Common myeloid progenitor, CD34-positive (primary cell): ENCODE measurements at regions not wholly inside any gene's neighbourhood (a gene's known extent, or its start where the extent isn't known, plus 50 kb on each side); places are given as distances from the start of the nearest gene placed in this dataset.

Experiments
- CTCF ChIA-PET: fragments of 350-600 bp; sonication (Branson Sonifier 250); formaldehyde crosslinking; loops from one replicate; lab custom pipeline; 2021; ENCODE audit warnings: antibody characterized with exemption; lab: Charles Lee
- POLR2A ChIA-PET: fragments of 350-600 bp; sonication (Branson Sonifier 250); formaldehyde crosslinking; loops from one replicate; lab custom pipeline; 2021; ENCODE audit warnings: antibody characterized with exemption; lab: Charles Lee
- DNase-seq, 3 donors: peaks; one replicate each; pipeline versions ENCODE4 v3.0.0 to v3.0.0-alpha.2; 2013
- H3K27ac ChIP-seq, 2 experiments: 1 replicate in 1 of 2; 2 replicates in 1 of 2; pipeline ENCODE4 v1.7.0; 2013; ENCODE audit warnings: inconsistent platforms in 2 of 2, low read length in 2 of 2, mild to moderate bottlenecking in 2 of 2, low read depth in 1 of 2, moderate library complexity in 1 of 2; ENCODE audit not compliant: severe bottlenecking in 2 of 2, insufficient read depth in 1 of 2, poor library complexity in 1 of 2
- H3K27me3 ChIP-seq, 5 experiments: replicated peaks in 2 of 5; 1 replicate in 3 of 5; 2 replicates in 2 of 5; pipeline versions ENCODE4 v1.6.1 to v1.7.0; 2013; ENCODE audit warnings: low read length in 4 of 5, mild to moderate bottlenecking in 2 of 5, moderate library complexity in 2 of 5, inconsistent platforms in 1 of 5; ENCODE audit not compliant: insufficient read depth in 5 of 5, control insufficient read depth in 4 of 5
- H3K36me3 ChIP-seq, 4 experiments: 1 replicate in 2 of 4; 2 replicates in 2 of 4; pipeline versions ENCODE4 v1.6.1 to v1.7.0; 2013; ENCODE audit warnings: low read length in 3 of 4, control low read depth in 1 of 4, mild to moderate bottlenecking in 1 of 4; ENCODE audit not compliant: control insufficient read depth in 4 of 4, insufficient read depth in 4 of 4
- H3K4me1 ChIP-seq, 4 experiments: 1 replicate in 3 of 4; 2 replicates in 1 of 4; pipeline versions ENCODE4 v1.6.1 to v1.7.1; 2013; ENCODE audit warnings: low read length in 3 of 4, mild to moderate bottlenecking in 3 of 4, control low read depth in 1 of 4, inconsistent platforms in 1 of 4, moderate library complexity in 1 of 4; ENCODE audit not compliant: control insufficient read depth in 4 of 4, insufficient read depth in 4 of 4; ENCODE audit errors: control extremely low read depth in 1 of 4
- H3K4me3 ChIP-seq, 7 experiments: 1 replicate in 4 of 7; 2 replicates in 3 of 7; pipeline versions ENCODE4 v1.5.1 to v1.7.0; 2013; ENCODE audit warnings: mild to moderate bottlenecking in 7 of 7, low read length in 6 of 7, moderate library complexity in 6 of 7, inconsistent platforms in 2 of 7, low read depth in 2 of 7, control low read depth in 1 of 7; ENCODE audit not compliant: insufficient read depth in 4 of 7, control insufficient read depth in 1 of 7; ENCODE audit errors: extremely low read depth in 1 of 7
- H3K9me3 ChIP-seq, 5 experiments: 1 replicate in 4 of 5; 2 replicates in 1 of 5; pipeline versions ENCODE4 v1.6.1 to v1.7.1; 2013; ENCODE audit warnings: low read length in 4 of 5, mild to moderate bottlenecking in 2 of 5, inconsistent platforms in 1 of 5, low read depth in 1 of 5, moderate library complexity in 1 of 5; ENCODE audit not compliant: control insufficient read depth in 4 of 5, insufficient read depth in 2 of 5; ENCODE audit errors: control extremely low read depth in 1 of 5
- WGBS: methylation state at CpG from one replicate; pipeline ENCODE4 v1.1.5; 2013; ENCODE audit not compliant: insufficient coverage; 5-methylcytosine and 5-hydroxymethylcytosine counted together

DNA sequence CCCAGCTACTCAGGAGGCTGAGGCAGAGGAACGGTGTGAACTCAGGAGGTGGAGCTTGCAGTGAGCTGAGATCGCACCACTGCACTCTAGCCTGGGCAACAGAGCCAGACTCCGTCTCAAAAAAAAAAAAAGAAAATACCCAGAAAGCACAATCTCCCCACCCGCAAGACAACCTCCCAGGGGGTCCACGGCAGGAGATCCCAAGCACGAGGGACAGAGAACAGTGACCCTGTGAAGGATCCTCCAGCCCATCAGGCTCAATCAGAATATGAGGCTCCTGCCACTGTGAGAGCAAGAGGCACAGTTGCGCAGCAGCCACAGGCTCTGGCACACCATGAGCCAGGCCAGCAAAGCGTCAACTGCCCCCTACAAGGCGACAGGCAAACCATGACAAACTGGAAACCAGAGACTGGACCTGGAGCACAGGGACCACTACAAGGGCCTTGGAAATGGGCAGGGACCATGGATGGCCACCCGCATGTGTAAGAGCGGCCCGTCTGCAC is 164.8 kb upstream of the GRK3 start:
- ChIA-PET POLR2A (no interaction called here), CTCF (no interaction called here)
- peaks cover 8 to 77% (median 59%) of the 10 kb centered on the region in 4 experiments for H3K4me1 ChIP-seq

DNA sequence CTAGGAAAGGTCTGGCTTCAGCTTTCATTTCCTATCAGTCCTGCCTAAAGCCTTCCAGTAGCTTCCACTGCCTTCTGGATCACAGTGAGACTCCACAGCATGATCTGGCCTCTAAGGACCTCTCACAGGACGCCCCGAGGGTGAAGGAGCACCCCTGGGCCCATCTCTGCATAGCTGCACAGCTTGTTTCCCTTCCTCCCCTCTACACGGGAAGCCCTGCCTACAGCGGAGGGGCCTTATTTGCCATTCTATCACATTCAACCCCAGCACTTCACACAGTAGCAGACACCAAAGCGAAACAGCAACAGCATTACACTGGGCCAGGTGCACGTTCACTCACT is 162.3 kb upstream of the GRK3 start:
- ChIA-PET CTCF (no interaction called here), POLR2A (no interaction called here)
- Histone ChIP-seq H3K36me3 (no peaks in the 10 kb centered on the region), H3K4me1 (peaks cover 8 to 79% (median 71%) of the 10 kb centered on the region in 4 experiments), H3K27me3 (no peaks in the 10 kb centered on the region), H3K9me3 (no peaks in the 10 kb centered on the region), H3K4me3 (peak overlapping the region in 4 of 7 experiments; percentile 15 to 84 (median 81)), H3K27ac (no peak overlapping the region)
- no peak for DNase-seq
- WGBS = 94% methylated on average over 2 of the region's 6 CpGs

More for the DNA sequence above, 164.8 kb upstream of the GRK3 start:
- no peak overlapping the region for H3K4me3 ChIP-seq
- peaks cover 0 to 2% (median 0%) of the 10 kb centered on the region in 4 experiments for H3K36me3 ChIP-seq
- no peaks in the 10 kb centered on the region for H3K27me3 ChIP-seq
- WGBS = 95% methylated on average over 9 of the region's 12 CpGs
- no peaks in the 10 kb centered on the region for H3K9me3 ChIP-seq
- no peak overlapping the region for H3K27ac ChIP-seq
- no peak for DNase-seq

DNA sequence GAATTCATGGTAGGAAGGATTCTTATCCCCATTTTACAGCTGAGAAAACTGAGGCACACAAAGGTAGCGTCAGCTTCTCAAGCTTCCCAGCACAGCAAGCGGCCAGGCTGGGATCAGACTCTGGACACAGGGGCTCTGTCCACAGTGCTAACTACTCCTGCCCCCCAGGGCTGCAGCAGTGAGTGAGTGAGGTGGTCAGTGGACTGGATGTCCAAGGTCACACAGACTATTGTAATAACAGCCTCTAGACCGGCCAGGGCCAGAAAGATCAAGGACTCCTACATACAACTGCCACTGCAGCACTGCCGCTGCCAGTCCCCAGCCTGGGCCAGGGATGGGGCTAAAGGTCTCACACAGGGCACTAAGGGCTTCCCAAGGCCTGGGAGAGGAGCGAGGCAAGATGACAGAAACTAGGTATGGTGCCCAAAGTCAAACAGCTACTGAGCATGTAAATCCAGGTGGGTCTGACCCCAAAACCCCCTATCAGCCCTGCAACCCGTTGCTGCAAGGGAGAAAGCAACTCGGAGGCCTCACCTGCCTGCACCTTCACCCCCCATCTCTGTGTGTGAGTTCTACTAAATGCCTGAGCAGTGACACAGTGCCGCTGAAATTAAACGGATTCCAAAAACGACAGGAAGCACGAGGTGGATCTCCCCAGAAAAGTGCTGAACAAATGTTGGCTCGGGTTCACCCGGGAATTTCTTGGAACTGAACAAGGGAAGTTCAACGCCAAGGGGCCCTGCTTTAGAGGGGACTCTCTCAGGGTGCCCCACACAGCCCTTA is 161.8 kb upstream of the GRK3 start:
- Histone ChIP-seq H3K36me3 (no peaks in the 10 kb centered on the region), H3K27me3 (no peaks in the 10 kb centered on the region), H3K4me1 (peaks cover 8 to 78% (median 70%) of the 10 kb centered on the region in 4 experiments), H3K9me3 (no peaks in the 10 kb centered on the region), H3K4me3 (peak overlapping the region; percentile 10 to 84 (median 75)), H3K27ac (peak overlapping the region in 1 of 2 experiments; percentile 72)
- DNase-seq = no peak
- ChIA-PET POLR2A (no interaction called here), CTCF (interaction anchor here (1.6 kb wide), 1 partner anchor 16 kb away, joined by 7 read pairs; no protein-coding TSS in a partner anchor)
- 38% methylated on average over 13 of the region's 14 CpGs for WGBS

DNA sequence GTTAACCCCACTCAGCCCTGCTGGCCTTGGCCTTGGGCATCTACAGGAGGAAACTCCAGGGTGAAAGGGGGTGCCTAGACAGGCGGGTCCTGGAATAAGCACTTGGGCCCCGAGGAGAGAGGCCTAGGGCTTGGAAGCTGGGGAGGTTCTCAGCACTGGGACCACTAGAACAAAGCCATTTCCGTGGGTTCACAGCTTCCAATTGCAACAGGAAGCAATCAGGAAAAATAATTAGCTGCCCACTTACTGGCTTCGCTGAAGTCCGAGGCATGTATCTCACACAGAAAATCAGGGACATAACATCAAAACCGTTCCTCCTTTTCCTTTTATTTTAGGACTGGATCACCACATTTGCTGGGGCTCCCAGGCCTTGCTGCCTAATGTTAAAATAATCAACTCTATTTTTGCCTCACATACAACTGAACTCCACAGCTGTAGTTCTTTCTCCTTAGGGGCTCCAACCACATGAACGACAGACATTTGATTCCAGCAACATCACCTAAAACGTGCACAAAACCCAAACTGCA is 161.1 kb upstream of the GRK3 start:
- H3K4me1 ChIP-seq = peaks cover 8 to 73% (median 65%) of the 10 kb centered on the region in 4 experiments
- ChIA-PET POLR2A (no interaction called here), CTCF (interaction anchor here (0.8 to 1.6 kb wide), 4 partner anchors 10 to 18 kb away, joined by 3 to 7 read pairs (median 3); no protein-coding TSS in a partner anchor)
- no peak for DNase-seq
- no peaks in the 10 kb centered on the region for H3K36me3 ChIP-seq
- H3K27me3 ChIP-seq = no peaks in the 10 kb centered on the region
- peak overlapping the region in 1 of 2 experiments; percentile 72 for H3K27ac ChIP-seq
- no peaks in the 10 kb centered on the region for H3K9me3 ChIP-seq
- 17% methylated on average over 7 of the region's 8 CpGs for WGBS
- peak overlapping the region in 6 of 7 experiments; percentile 52 to 84 (median 78) for H3K4me3 ChIP-seq

DNA sequence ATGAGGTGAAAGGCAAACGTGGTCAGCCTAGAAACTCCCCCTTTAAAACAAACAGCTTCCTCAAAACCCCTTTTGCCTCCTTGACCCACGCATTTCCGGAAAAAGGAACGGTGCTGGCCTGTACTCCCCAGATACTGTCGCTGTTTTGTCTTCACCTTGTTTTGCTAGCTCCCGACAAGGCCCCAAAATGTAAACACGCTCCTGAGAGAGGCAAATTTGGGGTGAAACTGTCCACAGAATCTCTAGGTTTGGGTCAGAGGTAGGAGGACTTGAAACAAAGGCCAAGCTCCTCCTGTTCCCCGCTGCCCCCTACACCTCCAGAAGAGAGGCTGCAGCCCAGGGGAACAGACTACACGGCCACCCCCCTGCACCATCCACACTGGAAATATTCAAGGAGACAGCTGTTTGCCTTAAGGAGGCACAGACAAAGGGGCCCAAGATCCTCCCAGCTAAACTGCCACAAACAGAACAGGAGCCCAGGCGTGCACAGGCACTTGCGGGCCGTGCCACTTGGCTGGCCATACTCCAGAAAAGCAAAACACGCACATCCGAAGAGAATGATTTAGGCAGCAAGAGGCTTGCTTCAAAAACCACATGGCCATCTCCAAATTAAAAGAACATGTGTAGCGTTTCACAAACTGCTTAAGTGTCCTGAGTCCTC is 160.5 kb upstream of the GRK3 start:
- Histone ChIP-seq H3K27me3 (no peaks in the 10 kb centered on the region), H3K27ac (peak overlapping the region; percentile 28 to 72), H3K4me3 (peak overlapping the region; percentile 52 to 84 (median 75)), H3K4me1 (peaks cover 8 to 67% (median 60%) of the 10 kb centered on the region in 4 experiments), H3K36me3 (no peaks in the 10 kb centered on the region), H3K9me3 (no peaks in the 10 kb centered on the region)
- WGBS = 0% methylated on average over 13 of the region's 15 CpGs
- POLR2A ChIA-PET = no interaction called here
- DNase-seq = peak; percentile 35 to 75 (median 65)
- CTCF ChIA-PET = interaction anchor here (0.8 to 1.6 kb wide), 4 partner anchors 10 to 19 kb away, joined by 3 to 7 read pairs (median 3); no protein-coding TSS in a partner anchor

DNA sequence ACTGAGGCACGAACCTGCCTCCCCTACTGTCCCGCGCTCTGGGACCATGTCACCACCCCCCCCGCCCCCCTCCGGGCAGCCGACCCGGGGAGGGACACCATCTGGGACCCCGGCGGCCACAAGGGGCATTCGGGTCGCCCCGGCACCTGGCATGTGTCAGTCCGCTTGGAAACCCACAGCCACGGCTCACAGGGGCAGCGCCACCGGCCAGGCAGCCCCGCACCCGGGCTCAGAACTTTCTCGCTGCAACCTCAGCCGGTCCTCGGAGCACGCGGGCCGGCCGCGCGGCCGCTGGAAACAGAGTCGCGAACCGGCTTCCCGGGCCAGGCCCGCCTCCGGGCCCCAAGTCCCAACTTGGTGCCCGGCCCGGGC is 159.9 kb upstream of the GRK3 start:
- Histone ChIP-seq H3K27me3 (no peaks in the 10 kb centered on the region), H3K9me3 (no peaks in the 10 kb centered on the region), H3K27ac (peak overlapping the region; percentile 28 to 72), H3K4me3 (peak overlapping the region; percentile 52 to 84 (median 75)), H3K36me3 (no peaks in the 10 kb centered on the region), H3K4me1 (peaks cover 8 to 62% (median 58%) of the 10 kb centered on the region in 4 experiments)
- ChIA-PET POLR2A (no interaction called here), CTCF (interaction anchor here (1.2 kb wide), 1 partner anchor 17 kb away, joined by 3 read pairs; no protein-coding TSS in a partner anchor)
- 0% methylated on average over 36 of the region's 36 CpGs for WGBS
- peak in 1 of 3 donors; percentile 47 for DNase-seq
